Forelimb muscle (tissue), 1 donor: ENCODE measurements at regions not wholly inside any gene's neighbourhood (a gene's known extent, or its start where the extent isn't known, plus 50 kb on each side); places are given as distances from the start of the nearest gene placed in this dataset.

ENCODE experiments used
- DNase-seq: peaks from one replicate; pipeline ENCODE4 v3.0.0-alpha.2; 2013; ENCODE audit warnings: low read depth

DNA sequence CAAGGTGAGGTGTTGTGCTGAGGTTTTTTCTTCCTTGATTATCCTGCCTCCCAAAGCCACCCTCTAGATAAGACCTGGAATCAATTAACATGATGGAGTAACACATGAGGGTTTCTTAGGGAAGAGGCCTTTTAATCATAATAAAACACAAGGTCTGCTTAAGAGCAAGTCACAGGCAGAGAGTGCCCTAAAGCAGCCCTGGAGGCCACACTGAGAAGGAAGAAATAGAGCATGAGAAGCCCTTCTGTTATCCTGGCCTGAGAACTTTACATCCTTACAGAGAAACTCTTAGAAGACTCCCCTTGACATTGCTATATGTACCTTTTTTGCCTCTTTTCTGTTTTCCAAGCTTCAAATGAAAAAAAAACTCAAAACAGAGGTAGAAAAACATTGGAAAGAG is 132.3 kb downstream of the CEP57L1 start:
- DNase-seq = no peak

DNA sequence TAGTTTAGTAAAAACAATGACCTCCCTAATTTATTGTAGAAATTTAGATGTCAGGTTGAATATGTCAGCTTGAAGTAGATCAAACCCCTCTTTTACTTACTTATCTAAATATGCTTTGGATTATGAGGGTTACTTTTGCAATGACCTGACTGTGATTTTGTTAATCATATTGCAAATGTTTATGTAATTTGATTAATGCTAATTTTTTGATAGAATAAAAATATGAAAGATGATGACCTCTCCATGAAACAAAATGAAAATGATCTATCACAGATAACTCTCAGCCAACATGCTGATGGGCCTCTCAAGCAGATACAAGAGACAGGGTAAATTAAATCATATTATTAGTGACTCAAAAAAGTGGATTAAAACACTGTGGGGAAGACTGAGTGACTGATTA is 131.0 kb downstream of the CEP57L1 start:
- DNase-seq = no peak

DNA sequence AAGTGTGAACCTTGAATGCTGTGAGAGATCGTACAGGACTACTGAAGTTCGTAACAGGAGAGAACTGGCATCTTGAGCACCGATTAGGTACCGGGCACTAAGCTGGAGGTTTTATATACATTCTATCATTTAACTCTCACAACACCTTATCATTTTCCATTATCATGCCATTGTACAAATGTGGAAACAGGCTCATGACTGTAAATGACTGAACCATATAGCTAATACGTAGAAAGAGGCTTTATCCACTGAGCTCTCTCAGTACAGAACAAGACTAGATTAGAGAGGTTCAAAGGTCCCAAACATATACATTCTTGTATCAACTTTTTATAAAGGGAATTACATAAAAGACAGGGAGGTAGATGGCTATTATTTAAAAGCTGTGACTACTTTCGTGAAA is 130.6 kb downstream of the CEP57L1 start:
- DNase-seq = no peak

DNA sequence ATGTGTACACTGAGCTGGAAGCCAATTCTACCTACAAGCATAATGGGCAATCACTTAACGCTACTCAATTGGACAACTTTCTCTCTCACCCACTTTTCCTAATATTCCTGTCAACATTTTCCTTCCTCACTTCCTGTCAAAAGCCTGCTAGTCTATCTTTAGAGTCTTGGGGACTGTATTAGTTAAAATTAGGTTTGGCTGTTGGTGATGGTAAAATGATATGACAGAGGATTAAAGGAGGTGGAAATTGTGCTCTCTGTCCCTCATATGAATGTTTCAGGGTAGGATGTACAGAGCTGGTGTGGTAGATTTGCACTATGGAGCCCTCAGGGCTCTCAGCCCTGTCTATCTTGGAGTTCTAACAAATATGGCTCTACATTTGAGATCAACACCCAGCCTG is 129.7 kb downstream of the CEP57L1 start:
- DNase-seq = no peak

DNA sequence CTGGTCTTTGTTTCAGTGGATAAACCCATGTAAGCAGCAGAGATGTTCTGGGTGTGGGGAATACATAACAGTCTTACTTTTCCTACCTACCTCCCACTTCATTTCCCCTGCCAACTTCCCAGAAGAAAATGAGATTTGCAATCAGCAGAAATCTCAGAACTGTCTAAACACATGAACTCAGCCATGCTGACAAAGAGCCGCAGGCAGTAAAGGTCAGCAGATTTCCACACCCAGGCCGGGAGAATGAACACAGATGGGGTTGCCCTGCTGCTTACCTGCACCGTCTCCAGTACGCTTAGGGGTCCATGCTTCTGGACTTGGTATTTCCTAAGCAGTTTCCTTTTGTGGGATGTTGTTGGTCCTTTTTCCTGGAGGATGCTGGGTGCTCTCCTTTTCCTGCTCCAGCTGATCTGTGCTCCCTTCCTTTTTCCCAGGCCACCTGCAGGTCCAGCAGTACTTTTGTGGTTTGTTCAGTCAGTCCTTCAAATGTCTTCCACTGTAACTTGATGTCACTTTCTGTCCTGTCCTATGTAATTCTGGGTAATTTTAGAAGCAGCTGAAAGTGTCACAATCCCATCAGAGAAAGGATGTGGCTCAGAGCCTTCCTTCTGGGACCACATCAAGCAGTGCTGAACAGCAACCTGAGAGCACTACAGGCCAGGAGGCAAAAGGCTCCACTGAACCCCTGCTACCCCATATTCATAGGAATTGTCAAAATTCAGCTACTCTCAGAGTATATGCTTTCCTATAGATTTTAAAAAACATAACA is 129.0 kb downstream of the CEP57L1 start:
- no peak for DNase-seq

DNA sequence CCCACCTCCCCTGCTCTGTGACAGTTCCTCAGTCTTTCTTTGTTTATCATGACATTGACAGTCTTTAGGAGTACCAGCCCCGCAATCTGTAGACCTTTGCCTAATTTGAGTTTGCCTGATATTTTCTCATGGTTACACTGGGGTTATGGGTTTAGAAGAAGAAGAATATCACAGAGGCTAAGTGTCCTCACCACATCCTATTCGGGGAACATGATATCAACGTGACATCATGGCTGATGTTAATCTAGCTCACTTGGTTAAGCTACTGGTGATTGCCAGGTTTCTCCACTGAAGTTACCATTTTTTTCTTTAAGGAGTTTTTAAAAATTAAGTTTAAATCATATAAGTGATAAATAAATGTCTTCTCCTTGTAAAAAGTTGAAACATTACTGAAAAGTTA is 127.5 kb downstream of the CEP57L1 start:
- no peak for DNase-seq

DNA sequence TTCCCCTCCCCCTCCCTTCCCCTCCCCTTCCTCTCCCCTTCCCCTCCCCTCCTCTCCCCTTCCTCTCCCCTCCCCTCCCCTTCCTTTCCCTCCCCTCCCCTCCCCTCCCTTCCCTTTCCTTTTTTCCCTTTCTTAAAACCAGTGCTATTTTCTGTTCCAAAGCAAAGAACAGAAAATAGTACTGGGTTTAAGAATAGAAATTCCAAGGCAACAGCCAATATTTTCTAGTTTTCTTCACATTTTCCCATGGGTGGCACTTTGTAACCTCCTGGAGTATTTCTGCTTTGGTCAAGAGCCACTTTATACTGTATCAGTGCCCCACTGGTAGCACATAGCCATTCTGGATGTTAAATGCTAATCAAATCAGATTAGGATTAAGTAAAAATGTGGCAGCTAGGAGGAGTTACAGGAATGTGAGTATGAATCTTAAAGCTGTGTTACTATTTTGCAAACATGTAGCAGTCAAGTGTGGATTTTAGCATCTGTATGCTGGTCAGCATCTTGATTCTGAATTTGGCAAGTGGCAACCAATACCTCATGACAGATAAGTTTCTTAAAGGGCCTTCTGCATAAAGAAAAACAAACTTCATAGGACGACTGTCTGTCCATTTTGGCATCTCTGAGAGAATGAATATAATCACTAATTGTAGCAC is 126.4 kb downstream of the CEP57L1 start:
- no peak for DNase-seq
